Ectodermal cell (in vitro differentiated cells): ENCODE measurements at regions not wholly inside any gene's neighbourhood (a gene's known extent, or its start where the extent isn't known, plus 50 kb on each side); places are given as distances from the start of the nearest gene placed in this dataset.
"Not testable (repeated sequence)": the region's sequence is repeated elsewhere in the genome, so short reads cannot be mapped to it uniquely, and the experiment has no call there.

Experiments used
- H3K27ac ChIP-seq: 2 replicates; pipeline ENCODE4 v1.7.0; 2013; ENCODE audit warnings: mild to moderate bottlenecking, low read depth, low read length; ENCODE audit not compliant: insufficient read depth, poor library complexity, severe bottlenecking
- H3K27me3 ChIP-seq: 2 replicates; pipeline ENCODE4 v1.7.0; 2013; ENCODE audit warnings: mild to moderate bottlenecking, low read length; ENCODE audit not compliant: insufficient read depth, control insufficient read depth, poor library complexity, severe bottlenecking
- H3K36me3 ChIP-seq: one replicate; pipeline ENCODE4 v1.7.0; 2013; ENCODE audit warnings: low read length; ENCODE audit not compliant: control insufficient read depth, insufficient read depth
- H3K4me1 ChIP-seq: one replicate; pipeline ENCODE4 v1.7.0; 2013; ENCODE audit warnings: low read length; ENCODE audit not compliant: control insufficient read depth, insufficient read depth
- H3K4me3 ChIP-seq: 2 replicates; pipeline ENCODE4 v1.7.0; 2013; ENCODE audit warnings: low read depth, low read length, control low read depth; ENCODE audit not compliant: insufficient read depth
- H3K9me3 ChIP-seq: 2 replicates; pipeline ENCODE4 v1.7.0; 2013; ENCODE audit warnings: mild to moderate bottlenecking, low read length, moderate library complexity; ENCODE audit not compliant: control insufficient read depth
- WGBS, 2 experiments: methylation state at CpG; one replicate each; pipeline ENCODE4 v1.1.7; 2013; ENCODE audit warnings: missing lambda C conversion rate in 2 of 2; 5-methylcytosine and 5-hydroxymethylcytosine counted together

DNA sequence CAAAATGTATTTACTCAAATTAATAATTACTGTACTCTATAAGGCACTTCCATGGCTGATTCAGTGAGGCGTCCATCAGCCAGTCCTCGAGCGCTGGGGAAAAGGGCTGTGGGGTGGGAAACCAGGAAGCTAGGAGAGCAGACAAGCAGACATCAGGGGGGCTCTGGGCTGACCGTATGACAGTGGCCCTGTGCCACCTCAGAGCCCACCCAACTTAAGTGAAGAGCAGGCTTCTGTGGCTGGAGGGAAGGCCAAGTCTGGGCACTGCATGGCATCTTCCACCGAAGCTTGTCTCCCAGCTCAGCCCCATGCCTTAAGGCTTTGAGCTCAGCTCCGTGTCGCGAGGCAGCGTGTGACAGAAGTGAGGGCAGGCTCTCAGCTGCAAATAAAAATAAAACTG, 464.5 kb upstream of the ZMIZ1 start:
- WGBS, 2 experiments: 91 to 94% methylated on average over 9 of the region's 9 CpGs
- Histone ChIP-seq H3K36me3 (no peaks in the 10 kb centered on the region), H3K9me3 (no peaks in the 10 kb centered on the region), H3K27me3 (no peaks in the 10 kb centered on the region), H3K27ac (no peak overlapping the region), H3K4me1 (no peaks in the 10 kb centered on the region), H3K4me3 (no peak overlapping the region)

DNA sequence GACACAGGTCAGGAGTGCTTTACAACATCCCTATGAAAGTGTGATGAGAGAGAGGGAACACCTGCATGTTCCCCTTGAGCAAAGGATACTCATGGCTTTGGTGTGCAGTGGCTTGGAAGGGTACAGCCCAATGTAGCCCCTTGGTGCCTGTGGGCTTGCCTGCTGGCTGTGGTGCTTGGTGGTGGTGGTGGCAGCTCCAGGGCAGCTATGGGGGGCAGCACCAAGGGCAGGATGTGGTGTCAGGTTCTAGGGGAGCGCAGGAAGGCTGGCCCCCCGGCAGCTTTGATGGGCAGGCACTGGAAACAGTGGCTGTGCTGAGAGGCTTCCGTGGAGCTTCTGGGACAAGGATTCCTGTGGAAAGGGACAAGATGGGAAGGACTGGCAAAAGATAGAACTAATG, 464.0 kb upstream of the ZMIZ1 start:
- WGBS, 2 experiments: 86 to 92% methylated on average over 3 of the region's 3 CpGs
- no peak overlapping the region for H3K4me3 ChIP-seq
- H3K9me3 ChIP-seq: no peaks in the 10 kb centered on the region
- no peak overlapping the region for H3K27ac ChIP-seq
- H3K36me3 ChIP-seq: no peaks in the 10 kb centered on the region
- no peaks in the 10 kb centered on the region for H3K27me3 ChIP-seq
- no peaks in the 10 kb centered on the region for H3K4me1 ChIP-seq

DNA sequence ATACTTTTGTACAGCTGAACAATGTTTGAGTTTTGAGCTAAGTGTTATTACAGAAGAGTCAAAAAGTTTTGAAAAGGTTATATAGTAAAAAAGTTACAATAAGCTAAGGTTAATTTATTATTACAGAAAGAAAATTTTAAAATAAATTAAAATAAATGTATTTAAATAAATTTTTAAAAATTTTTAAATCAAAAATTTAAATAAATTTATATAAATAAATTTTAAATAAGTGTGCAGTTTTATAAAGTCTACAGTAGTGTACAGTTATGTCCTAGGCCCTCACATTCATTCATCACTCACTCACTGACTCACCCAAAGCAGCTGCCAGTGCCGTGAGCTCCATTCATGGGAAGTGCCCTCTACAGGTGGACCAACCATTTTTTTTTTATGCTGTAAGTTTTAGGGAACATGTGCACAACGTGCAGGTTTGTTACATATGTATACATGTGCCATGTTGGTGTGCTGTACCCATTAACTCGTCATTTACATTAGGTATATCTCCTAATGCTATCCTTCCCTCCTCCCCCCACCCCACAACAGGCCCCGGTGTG, 462.9 kb upstream of the ZMIZ1 start:
- Histone ChIP-seq H3K4me3 (no peak overlapping the region), H3K27ac (no peak overlapping the region), H3K36me3 (no peaks in the 10 kb centered on the region), H3K4me1 (no peaks in the 10 kb centered on the region), H3K9me3 (no peaks in the 10 kb centered on the region), H3K27me3 (no peaks in the 10 kb centered on the region)
- WGBS, 2 experiments: 86 to 94% methylated on average over 2 to 3 of the region's 4 CpGs

DNA sequence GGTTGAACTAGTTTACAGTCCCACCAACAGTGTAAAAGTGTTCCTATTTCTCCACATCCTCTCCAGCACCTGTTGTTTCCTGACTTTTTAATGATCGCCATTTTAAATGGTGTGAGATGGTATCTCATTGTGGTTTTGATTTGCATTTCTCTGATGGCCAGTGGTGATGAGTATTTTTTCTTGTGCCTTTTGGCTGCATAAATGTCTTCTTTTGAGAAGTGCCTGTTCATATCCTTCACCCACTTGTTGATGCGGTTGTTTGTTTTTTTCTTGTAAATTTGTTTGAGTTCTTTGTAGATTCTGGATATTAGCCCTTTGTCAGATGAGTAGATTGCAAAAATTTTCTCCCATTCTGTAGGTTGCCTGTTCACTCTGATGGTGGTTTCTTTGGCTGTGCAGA, 462.0 kb upstream of the ZMIZ1 start:
- not testable (repeated sequence) for H3K4me1 ChIP-seq, H3K4me3 ChIP-seq, H3K27me3 ChIP-seq, H3K27ac ChIP-seq, H3K9me3 ChIP-seq, H3K36me3 ChIP-seq
- WGBS, 2 experiments: 78 to 85% methylated on average over 1 to 2 of the region's 2 CpGs

DNA sequence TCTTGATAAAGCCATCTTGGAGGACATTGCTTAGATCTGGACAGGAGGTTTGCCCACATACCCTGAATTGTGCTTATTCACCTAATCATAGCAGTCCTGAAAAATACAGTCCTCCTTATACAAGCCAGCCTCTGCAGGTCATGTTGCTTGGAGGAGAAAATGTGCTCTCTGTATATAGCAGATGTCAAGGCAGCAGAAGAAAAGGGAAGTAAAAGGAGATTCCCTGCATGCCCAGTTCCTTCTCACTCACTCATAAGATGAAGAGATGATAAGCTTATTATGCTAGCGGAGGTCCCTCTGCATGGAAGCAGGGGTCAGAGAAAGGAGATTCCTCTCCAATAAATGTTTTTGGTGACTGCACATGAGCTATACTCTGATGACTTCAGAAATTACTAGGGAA, 458.8 kb upstream of the ZMIZ1 start:
- H3K27me3 ChIP-seq: no peaks in the 10 kb centered on the region
- 93 to 100% methylated on average over 1 of the region's 1 CpG for WGBS, 2 experiments
- H3K36me3 ChIP-seq: no peaks in the 10 kb centered on the region
- no peaks in the 10 kb centered on the region for H3K9me3 ChIP-seq
- H3K27ac ChIP-seq: no peak overlapping the region
- H3K4me3 ChIP-seq: no peak overlapping the region
- no peaks in the 10 kb centered on the region for H3K4me1 ChIP-seq

DNA sequence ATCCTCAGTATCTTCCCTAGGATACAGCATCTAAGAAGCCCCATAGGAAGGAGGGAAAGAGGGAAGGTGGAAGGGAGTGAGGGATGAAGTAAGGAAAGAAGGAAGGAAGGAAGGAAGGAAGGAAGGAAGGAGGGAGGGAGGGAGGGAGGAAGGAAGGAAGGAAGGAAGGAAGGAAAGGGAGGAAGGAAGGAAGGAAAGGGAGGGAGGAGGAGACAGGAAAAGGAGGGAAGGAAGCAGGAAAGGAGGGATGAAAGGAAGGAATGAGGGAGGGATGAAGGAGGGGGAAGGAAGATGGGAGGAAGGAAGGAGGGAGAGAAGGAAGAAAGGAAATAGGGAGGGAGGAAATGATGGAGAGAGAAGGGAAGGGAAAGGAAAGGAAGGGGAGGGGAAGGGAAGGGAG, 455.6 kb upstream of the ZMIZ1 start:
- H3K9me3 ChIP-seq: no peaks in the 10 kb centered on the region
- H3K4me1 ChIP-seq: no peaks in the 10 kb centered on the region
- H3K4me3 ChIP-seq: no peak overlapping the region
- H3K36me3 ChIP-seq: no peaks in the 10 kb centered on the region
- H3K27me3 ChIP-seq: no peaks in the 10 kb centered on the region
- no peak overlapping the region for H3K27ac ChIP-seq

DNA sequence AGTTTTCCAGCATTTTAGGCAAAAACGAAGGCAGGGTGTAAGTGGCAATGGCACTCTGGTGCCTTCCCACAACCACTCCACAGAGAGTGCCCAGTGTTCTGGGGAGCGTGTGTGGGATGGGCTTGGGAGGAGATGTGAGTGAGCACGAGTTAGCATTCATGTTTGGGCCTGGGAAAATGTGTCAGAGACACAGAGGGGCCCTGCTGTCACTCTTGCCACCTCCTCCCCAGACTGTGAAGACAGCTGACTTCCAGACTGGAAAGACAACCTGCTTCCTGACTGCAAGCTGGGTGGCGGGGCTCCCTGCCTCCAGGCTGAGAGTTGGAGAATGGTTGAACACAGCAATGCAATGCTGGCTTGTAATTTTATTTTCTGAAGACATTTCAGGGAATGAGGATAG, 454.5 kb upstream of the ZMIZ1 start:
- Histone ChIP-seq H3K27me3 (no peaks in the 10 kb centered on the region), H3K4me1 (no peaks in the 10 kb centered on the region), H3K27ac (no peak overlapping the region), H3K4me3 (no peak overlapping the region), H3K36me3 (no peaks in the 10 kb centered on the region), H3K9me3 (no peaks in the 10 kb centered on the region)
- WGBS, 2 experiments: 79% methylated on average over 4 of the region's 4 CpGs

DNA sequence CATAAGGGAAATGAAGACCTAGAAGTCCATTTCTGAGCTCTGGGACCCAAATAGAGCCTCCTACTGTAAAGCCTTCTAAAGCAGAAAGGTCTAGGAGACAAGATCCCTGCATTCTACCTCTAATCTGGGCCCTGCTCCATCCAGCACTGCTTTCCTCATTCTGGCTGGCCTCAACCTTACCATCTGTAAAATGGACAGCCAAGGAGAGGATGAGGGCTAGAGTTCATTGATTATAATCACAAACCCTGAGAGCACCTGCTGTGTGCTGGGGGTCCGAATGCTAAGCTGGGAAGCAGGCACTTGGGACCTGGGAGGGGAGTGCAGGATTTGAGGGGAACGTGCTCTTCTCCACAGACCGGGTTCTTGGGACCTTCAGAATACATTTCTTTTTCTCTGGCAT, 454.0 kb upstream of the ZMIZ1 start:
- H3K4me3 ChIP-seq: no peak overlapping the region
- no peaks in the 10 kb centered on the region for H3K4me1 ChIP-seq
- no peaks in the 10 kb centered on the region for H3K36me3 ChIP-seq
- no peaks in the 10 kb centered on the region for H3K9me3 ChIP-seq
- no peaks in the 10 kb centered on the region for H3K27me3 ChIP-seq
- no peak overlapping the region for H3K27ac ChIP-seq
- 90 to 96% methylated on average over 3 of the region's 3 CpGs for WGBS, 2 experiments

DNA sequence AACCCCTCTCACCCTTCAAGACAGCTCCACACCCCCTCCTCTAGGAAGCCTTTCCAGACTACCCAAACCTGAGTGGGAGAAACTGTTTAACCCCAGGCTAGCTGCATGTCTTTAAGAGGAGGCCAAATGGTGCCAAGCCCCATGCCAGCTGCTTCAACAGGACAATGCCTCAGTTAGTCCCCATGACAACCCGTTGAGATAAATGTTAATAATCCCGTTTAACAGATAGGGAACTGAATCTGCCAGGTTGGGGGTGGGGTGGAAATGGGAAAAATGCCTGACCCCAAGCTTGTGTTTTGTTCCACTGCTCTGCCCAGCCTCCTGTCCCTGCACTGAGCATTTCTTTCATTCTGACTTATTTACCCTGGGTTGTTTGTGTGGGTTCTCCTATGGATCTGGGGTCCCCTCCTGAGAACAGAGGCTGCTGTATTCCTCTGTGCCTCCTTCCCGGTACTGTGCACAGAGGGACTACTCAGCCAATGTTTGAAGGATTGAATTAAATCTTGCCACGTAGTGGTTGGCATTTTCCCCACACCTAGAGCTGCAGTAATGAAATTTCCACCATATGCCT, 452.6 kb upstream of the ZMIZ1 start:
- WGBS, 2 experiments: 80 to 83% methylated on average over 4 of the region's 4 CpGs

DNA sequence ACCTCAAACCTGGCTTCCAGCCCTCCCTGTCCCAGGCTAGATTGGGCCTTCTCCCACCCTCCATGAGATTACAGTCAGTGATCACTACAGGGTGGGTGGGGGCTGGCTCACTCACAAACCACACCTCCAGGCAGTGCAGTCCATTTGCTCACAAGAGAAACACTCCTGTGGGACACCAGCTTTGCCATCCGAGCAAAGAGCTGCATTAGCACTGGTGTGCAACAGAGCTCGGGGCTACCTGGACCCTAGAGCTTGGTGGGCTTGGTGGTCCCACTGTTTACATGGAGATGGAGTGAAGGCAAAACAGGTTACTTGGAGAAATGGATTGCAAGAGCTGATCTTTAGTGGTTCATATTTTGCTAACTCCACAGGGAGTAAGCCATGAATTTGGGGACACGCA, 451.7 kb upstream of the ZMIZ1 start:
- Histone ChIP-seq H3K36me3 (no peaks in the 10 kb centered on the region), H3K27me3 (no peaks in the 10 kb centered on the region), H3K9me3 (no peaks in the 10 kb centered on the region), H3K27ac (no peak overlapping the region), H3K4me1 (no peaks in the 10 kb centered on the region), H3K4me3 (no peak overlapping the region)
- WGBS, 2 experiments: 94 to 98% methylated on average over 3 of the region's 3 CpGs

More for the DNA sequence above, 452.6 kb upstream of the ZMIZ1 start:
- Histone ChIP-seq H3K9me3 (no peaks in the 10 kb centered on the region), H3K36me3 (no peaks in the 10 kb centered on the region), H3K4me3 (no peak overlapping the region), H3K4me1 (no peaks in the 10 kb centered on the region), H3K27me3 (no peaks in the 10 kb centered on the region), H3K27ac (no peak overlapping the region)

DNA sequence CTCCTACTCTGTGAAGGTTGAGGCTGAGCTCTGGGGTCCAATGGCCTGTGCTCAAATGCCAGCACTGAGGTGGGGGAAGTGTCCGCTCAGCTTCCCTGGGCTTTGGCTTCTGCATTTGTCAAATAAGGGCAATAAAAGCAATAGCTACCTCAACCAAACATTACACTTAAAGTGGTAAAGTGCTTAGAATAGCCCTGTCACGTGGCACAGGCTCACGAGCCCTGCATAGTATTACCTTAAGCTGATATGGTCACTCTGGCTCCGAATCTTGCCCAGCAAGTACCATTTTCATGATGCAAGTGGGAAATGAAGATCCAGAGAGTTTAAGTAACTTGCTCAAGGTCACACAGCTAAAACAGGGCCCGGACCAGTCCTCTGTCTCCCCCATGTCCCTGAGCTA, 451.1 kb upstream of the ZMIZ1 start:
- no peak overlapping the region for H3K27ac ChIP-seq
- no peaks in the 10 kb centered on the region for H3K27me3 ChIP-seq
- 85 to 94% methylated on average over 5 of the region's 5 CpGs for WGBS, 2 experiments
- H3K4me1 ChIP-seq: no peaks in the 10 kb centered on the region
- H3K9me3 ChIP-seq: no peaks in the 10 kb centered on the region
- H3K4me3 ChIP-seq: no peak overlapping the region
- no peaks in the 10 kb centered on the region for H3K36me3 ChIP-seq
